ENCODE measurements at regions not wholly inside any gene's neighbourhood (a gene's known extent, or its start where the extent isn't known, plus 50 kb on each side); places are given as distances from the start of the nearest gene placed in this dataset.

- no peak for TF ChIP-seq CTCF (IDR thresholded peaks at IDR 0.05; ENCODE audit: insufficient read depth, missing control alignments)
- FAIRE-seq: no peak
- DNase-seq (ENCODE audit: insufficient read length, low spot score): no peak
These were observed 60.7 kb upstream of the CNEP1R1 start for GRCh38 chr16:49964316-49964715.

GRCh38 chr16:49964973-49965372 lies 60.1 kb upstream of the CNEP1R1 start:
- no peak for FAIRE-seq
- DNase-seq (ENCODE audit: insufficient read length, low spot score): no peak
- TF ChIP-seq CTCF (IDR thresholded peaks at IDR 0.05; ENCODE audit: insufficient read depth, missing control alignments): no peak

- DNase-seq (ENCODE audit: insufficient read length, low spot score) (no peak), FAIRE-seq (no peak)
These were observed 57.9 kb upstream of the CNEP1R1 start for GRCh38 chr16:49967012-49967559.

GRCh38 chr16:49969091-49970030 lies 55.7 kb upstream of the CNEP1R1 start:
- FAIRE-seq (no peak), DNase-seq (ENCODE audit: insufficient read length, low spot score) (no peak)
- TF ChIP-seq CTCF (IDR thresholded peaks at IDR 0.05; ENCODE audit: insufficient read depth, missing control alignments): no peak

More at GRCh38 chr16:49967012-49967559, 57.9 kb upstream of the CNEP1R1 start:
- TF ChIP-seq CTCF (IDR thresholded peaks at IDR 0.05; ENCODE audit: insufficient read depth, missing control alignments): no peak

- DNase-seq (ENCODE audit: insufficient read length, low spot score): no peak
- TF ChIP-seq CTCF (IDR thresholded peaks at IDR 0.05; ENCODE audit: insufficient read depth, missing control alignments): no peak
- FAIRE-seq: no peak
These were observed 54.1 kb upstream of the CNEP1R1 start for GRCh38 chr16:49970797-49971431.

GRCh38 chr16:49972280-49972679 lies 52.7 kb upstream of the CNEP1R1 start:
- no peak for DNase-seq (ENCODE audit: insufficient read length, low spot score)
- no peak for FAIRE-seq
- no peak for TF ChIP-seq CTCF (IDR thresholded peaks at IDR 0.05; ENCODE audit: insufficient read depth, missing control alignments)
